ENCODE measurements at regions not wholly inside any gene's neighbourhood (a gene's known extent, or its start where the extent isn't known, plus 50 kb on each side); places are given as distances from the start of the nearest gene placed in this dataset.

GRCh38 chr2:83470928-83471327 is 988.2 kb downstream of the SUCLG1 start:
- no peak overlapping the region for H3K4me3 ChIP-seq (ENCODE audit: low read depth in 1 of 2, low read length in 2 of 2)
- no peak overlapping the region for H3K27ac ChIP-seq (ENCODE audit: low read length)
- no peaks in the 10 kb centered on the region for H3K27me3 ChIP-seq (ENCODE audit: low read depth, low read length)
- H3K4me1 ChIP-seq (ENCODE audit: control insufficient read depth in 1 of 2, insufficient read depth in 2 of 2, low read length in 2 of 2) = no peaks in the 10 kb centered on the region
- no peaks in the 10 kb centered on the region for H3K9me3 ChIP-seq (ENCODE audit: control insufficient read depth in 1 of 2, low read length in 2 of 2)
- no peaks in the 10 kb centered on the region for H3K36me3 ChIP-seq (ENCODE audit: control insufficient read depth in 1 of 2, insufficient read depth in 2 of 2, low read length in 2 of 2)

GRCh38 chr2:83464444-83464843 is 994.6 kb downstream of the SUCLG1 start:
- Histone ChIP-seq H3K27me3 (ENCODE audit: low read depth, low read length) (no peaks in the 10 kb centered on the region), H3K4me1 (ENCODE audit: control insufficient read depth in 1 of 2, insufficient read depth in 2 of 2, low read length in 2 of 2) (no peaks in the 10 kb centered on the region), H3K9me3 (ENCODE audit: control insufficient read depth in 1 of 2, low read length in 2 of 2) (no peaks in the 10 kb centered on the region), H3K4me3 (ENCODE audit: low read depth in 1 of 2, low read length in 2 of 2) (no peak overlapping the region), H3K36me3 (ENCODE audit: control insufficient read depth in 1 of 2, insufficient read depth in 2 of 2, low read length in 2 of 2) (no peaks in the 10 kb centered on the region), H3K27ac (ENCODE audit: low read length) (no peak overlapping the region)

GRCh38 chr2:83462881-83463280 is 996.2 kb downstream of the SUCLG1 start:
- no peaks in the 10 kb centered on the region for H3K36me3 ChIP-seq (ENCODE audit: control insufficient read depth in 1 of 2, insufficient read depth in 2 of 2, low read length in 2 of 2)
- H3K4me1 ChIP-seq (ENCODE audit: control insufficient read depth in 1 of 2, insufficient read depth in 2 of 2, low read length in 2 of 2) = no peaks in the 10 kb centered on the region
- H3K27me3 ChIP-seq (ENCODE audit: low read depth, low read length) = no peaks in the 10 kb centered on the region
- H3K4me3 ChIP-seq (ENCODE audit: low read depth in 1 of 2, low read length in 2 of 2) = no peak overlapping the region
- no peaks in the 10 kb centered on the region for H3K9me3 ChIP-seq (ENCODE audit: control insufficient read depth in 1 of 2, low read length in 2 of 2)
- no peak overlapping the region for H3K27ac ChIP-seq (ENCODE audit: low read length)

- no peaks in the 10 kb centered on the region for H3K36me3 ChIP-seq (ENCODE audit: control insufficient read depth in 1 of 2, insufficient read depth in 2 of 2, low read length in 2 of 2)
- H3K4me1 ChIP-seq (ENCODE audit: control insufficient read depth in 1 of 2, insufficient read depth in 2 of 2, low read length in 2 of 2) = no peaks in the 10 kb centered on the region
- H3K4me3 ChIP-seq (ENCODE audit: low read depth in 1 of 2, low read length in 2 of 2) = no peak overlapping the region
- H3K9me3 ChIP-seq (ENCODE audit: control insufficient read depth in 1 of 2, low read length in 2 of 2) = no peaks in the 10 kb centered on the region
- no peak overlapping the region for H3K27ac ChIP-seq (ENCODE audit: low read length)
- H3K27me3 ChIP-seq (ENCODE audit: low read depth, low read length) = no peaks in the 10 kb centered on the region
Measured at GRCh38 chr2:83461135-83461534, 997.9 kb downstream of the SUCLG1 start.

- no peaks in the 10 kb centered on the region for H3K36me3 ChIP-seq (ENCODE audit: control insufficient read depth in 1 of 2, insufficient read depth in 2 of 2, low read length in 2 of 2)
- H3K27ac ChIP-seq (ENCODE audit: low read length) = no peak overlapping the region
- no peaks in the 10 kb centered on the region for H3K27me3 ChIP-seq (ENCODE audit: low read depth, low read length)
- H3K4me3 ChIP-seq (ENCODE audit: low read depth in 1 of 2, low read length in 2 of 2) = no peak overlapping the region
- no peaks in the 10 kb centered on the region for H3K9me3 ChIP-seq (ENCODE audit: control insufficient read depth in 1 of 2, low read length in 2 of 2)
- no peaks in the 10 kb centered on the region for H3K4me1 ChIP-seq (ENCODE audit: control insufficient read depth in 1 of 2, insufficient read depth in 2 of 2, low read length in 2 of 2)
Measured at GRCh38 chr2:83459456-83459855, 999.6 kb downstream of the SUCLG1 start.

GRCh38 chr2:83435989-83436388 is 1023.1 kb downstream of the SUCLG1 start:
- Histone ChIP-seq H3K36me3 (ENCODE audit: control insufficient read depth in 1 of 2, insufficient read depth in 2 of 2, low read length in 2 of 2) (no peaks in the 10 kb centered on the region), H3K27me3 (ENCODE audit: low read depth, low read length) (no peaks in the 10 kb centered on the region), H3K27ac (ENCODE audit: low read length) (no peak overlapping the region), H3K4me3 (ENCODE audit: low read depth in 1 of 2, low read length in 2 of 2) (no peak overlapping the region), H3K9me3 (ENCODE audit: control insufficient read depth in 1 of 2, low read length in 2 of 2) (no peaks in the 10 kb centered on the region), H3K4me1 (ENCODE audit: control insufficient read depth in 1 of 2, insufficient read depth in 2 of 2, low read length in 2 of 2) (no peaks in the 10 kb centered on the region)

- no peak overlapping the region for H3K4me3 ChIP-seq (ENCODE audit: low read depth in 1 of 2, low read length in 2 of 2)
- H3K36me3 ChIP-seq (ENCODE audit: control insufficient read depth in 1 of 2, insufficient read depth in 2 of 2, low read length in 2 of 2) = no peaks in the 10 kb centered on the region
- no peaks in the 10 kb centered on the region for H3K27me3 ChIP-seq (ENCODE audit: low read depth, low read length)
- no peak overlapping the region for H3K27ac ChIP-seq (ENCODE audit: low read length)
- peaks cover 0 to 11% of the 10 kb centered on the region in 2 donors for H3K9me3 ChIP-seq (ENCODE audit: control insufficient read depth in 1 of 2, low read length in 2 of 2)
- no peaks in the 10 kb centered on the region for H3K4me1 ChIP-seq (ENCODE audit: control insufficient read depth in 1 of 2, insufficient read depth in 2 of 2, low read length in 2 of 2)
Measured at GRCh38 chr2:83420993-83421392, 1038.1 kb downstream of the SUCLG1 start.

- Histone ChIP-seq H3K36me3 (ENCODE audit: control insufficient read depth in 1 of 2, insufficient read depth in 2 of 2, low read length in 2 of 2) (no peaks in the 10 kb centered on the region), H3K4me1 (ENCODE audit: control insufficient read depth in 1 of 2, insufficient read depth in 2 of 2, low read length in 2 of 2) (no peaks in the 10 kb centered on the region), H3K27me3 (ENCODE audit: low read depth, low read length) (no peaks in the 10 kb centered on the region), H3K27ac (ENCODE audit: low read length) (no peak overlapping the region), H3K4me3 (ENCODE audit: low read depth in 1 of 2, low read length in 2 of 2) (no peak overlapping the region), H3K9me3 (ENCODE audit: control insufficient read depth in 1 of 2, low read length in 2 of 2) (no peaks in the 10 kb centered on the region)
Measured at GRCh38 chr2:83394134-83394904, 1064.8 kb downstream of the SUCLG1 start.

- Histone ChIP-seq H3K4me1 (ENCODE audit: control insufficient read depth in 1 of 2, insufficient read depth in 2 of 2, low read length in 2 of 2) (no peaks in the 10 kb centered on the region), H3K36me3 (ENCODE audit: control insufficient read depth in 1 of 2, insufficient read depth in 2 of 2, low read length in 2 of 2) (no peaks in the 10 kb centered on the region), H3K27ac (ENCODE audit: low read length) (no peak overlapping the region), H3K4me3 (ENCODE audit: low read depth in 1 of 2, low read length in 2 of 2) (no peak overlapping the region), H3K27me3 (ENCODE audit: low read depth, low read length) (no peaks in the 10 kb centered on the region), H3K9me3 (ENCODE audit: control insufficient read depth in 1 of 2, low read length in 2 of 2) (no peaks in the 10 kb centered on the region)
Measured at GRCh38 chr2:83388804-83389203, 1070.3 kb downstream of the SUCLG1 start.

GRCh38 chr2:83386549-83386948 is 1072.5 kb downstream of the SUCLG1 start:
- no peaks in the 10 kb centered on the region for H3K27me3 ChIP-seq (ENCODE audit: low read depth, low read length)
- H3K4me3 ChIP-seq (ENCODE audit: low read depth in 1 of 2, low read length in 2 of 2) = no peak overlapping the region
- H3K4me1 ChIP-seq (ENCODE audit: control insufficient read depth in 1 of 2, insufficient read depth in 2 of 2, low read length in 2 of 2) = no peaks in the 10 kb centered on the region
- H3K27ac ChIP-seq (ENCODE audit: low read length) = no peak overlapping the region
- no peaks in the 10 kb centered on the region for H3K36me3 ChIP-seq (ENCODE audit: control insufficient read depth in 1 of 2, insufficient read depth in 2 of 2, low read length in 2 of 2)
- no peaks in the 10 kb centered on the region for H3K9me3 ChIP-seq (ENCODE audit: control insufficient read depth in 1 of 2, low read length in 2 of 2)

GRCh38 chr2:83378921-83379320 is 1080.2 kb downstream of the SUCLG1 start:
- Histone ChIP-seq H3K27me3 (ENCODE audit: low read depth, low read length) (no peaks in the 10 kb centered on the region), H3K4me3 (ENCODE audit: low read depth in 1 of 2, low read length in 2 of 2) (no peak overlapping the region), H3K36me3 (ENCODE audit: control insufficient read depth in 1 of 2, insufficient read depth in 2 of 2, low read length in 2 of 2) (no peaks in the 10 kb centered on the region), H3K27ac (ENCODE audit: low read length) (no peak overlapping the region), H3K9me3 (ENCODE audit: control insufficient read depth in 1 of 2, low read length in 2 of 2) (peaks cover 0 to 4% of the 10 kb centered on the region in 2 donors), H3K4me1 (ENCODE audit: control insufficient read depth in 1 of 2, insufficient read depth in 2 of 2, low read length in 2 of 2) (no peaks in the 10 kb centered on the region)

- H3K27ac ChIP-seq (ENCODE audit: low read length) = no peak overlapping the region
- H3K9me3 ChIP-seq (ENCODE audit: control insufficient read depth in 1 of 2, low read length in 2 of 2) = peaks cover 0 to 4% of the 10 kb centered on the region in 2 donors
- H3K4me3 ChIP-seq (ENCODE audit: low read depth in 1 of 2, low read length in 2 of 2) = no peak overlapping the region
- H3K4me1 ChIP-seq (ENCODE audit: control insufficient read depth in 1 of 2, insufficient read depth in 2 of 2, low read length in 2 of 2) = no peaks in the 10 kb centered on the region
- H3K36me3 ChIP-seq (ENCODE audit: control insufficient read depth in 1 of 2, insufficient read depth in 2 of 2, low read length in 2 of 2) = no peaks in the 10 kb centered on the region
- no peaks in the 10 kb centered on the region for H3K27me3 ChIP-seq (ENCODE audit: low read depth, low read length)
Measured at GRCh38 chr2:83376731-83377130, 1082.3 kb downstream of the SUCLG1 start.

Data from muscle layer of duodenum (tissue), 2 donors.